ENCODE measurements at regions not wholly inside any gene's neighbourhood (a gene's known extent, or its start where the extent isn't known, plus 50 kb on each side); places are given as distances from the start of the nearest gene placed in this dataset.

GRCh38 chr4:126553248-126553647 is 1079.5 kb upstream of the INTU start:
- CTCF ChIA-PET = no interaction called here
- no peak overlapping the region for H3K27ac ChIP-seq
- TF ChIP-seq CTCF (conservative IDR thresholded peaks at IDR 0.05; ENCODE audit: low read depth) = no peak
- DNase-seq (ENCODE audit: low spot score) = no peak
- POLR2A ChIA-PET (ENCODE audit: low non-redundant PET) = no interaction called here

GRCh38 chr4:126558596-126558995 is 1074.2 kb upstream of the INTU start:
- POLR2A ChIA-PET (ENCODE audit: low non-redundant PET) = no interaction called here
- CTCF ChIA-PET = no interaction called here

GRCh38 chr4:126559961-126560360 is 1072.8 kb upstream of the INTU start:
- CTCF ChIA-PET = no interaction called here
- H3K27ac ChIP-seq = no peak overlapping the region
- POLR2A ChIA-PET (ENCODE audit: low non-redundant PET) = no interaction called here
- no peak for DNase-seq (ENCODE audit: low spot score)
- no peak for TF ChIP-seq CTCF (conservative IDR thresholded peaks at IDR 0.05; ENCODE audit: low read depth)

More at GRCh38 chr4:126558596-126558995, 1074.2 kb upstream of the INTU start:
- TF ChIP-seq CTCF (conservative IDR thresholded peaks at IDR 0.05; ENCODE audit: low read depth) = no peak
- H3K27ac ChIP-seq = no peak overlapping the region
- DNase-seq (ENCODE audit: low spot score) = no peak

- DNase-seq (ENCODE audit: low spot score) = peak; percentile 3
- H3K27ac ChIP-seq = no peak overlapping the region
- TF ChIP-seq CTCF (conservative IDR thresholded peaks at IDR 0.05; ENCODE audit: low read depth) = no peak
- CTCF ChIA-PET = interaction anchor here (0.6 kb wide), 2 partner anchors 56 to 211 kb away, joined by 3 read pairs; no protein-coding TSS in a partner anchor
- POLR2A ChIA-PET (ENCODE audit: low non-redundant PET) = no interaction called here
Measured at GRCh38 chr4:126560794-126561193, 1072.0 kb upstream of the INTU start.

GRCh38 chr4:126563389-126563788 is 1069.4 kb upstream of the INTU start:
- H3K27ac ChIP-seq = no peak overlapping the region
- CTCF ChIA-PET = no interaction called here
- DNase-seq (ENCODE audit: low spot score) = no peak
- POLR2A ChIA-PET (ENCODE audit: low non-redundant PET) = no interaction called here
- TF ChIP-seq CTCF (conservative IDR thresholded peaks at IDR 0.05; ENCODE audit: low read depth) = no peak

GRCh38 chr4:126564283-126564854 is 1068.4 kb upstream of the INTU start:
- no peak overlapping the region for H3K27ac ChIP-seq
- DNase-seq (ENCODE audit: low spot score) = no peak
- no peak for TF ChIP-seq CTCF (conservative IDR thresholded peaks at IDR 0.05; ENCODE audit: low read depth)
- ChIA-PET CTCF (no interaction called here), POLR2A (ENCODE audit: low non-redundant PET) (no interaction called here)

All from RWPE1 (cell line).